CD4-positive, alpha-beta memory T cell (primary cell): ENCODE measurements at regions not wholly inside any gene's neighbourhood (a gene's known extent, or its start where the extent isn't known, plus 50 kb on each side); places are given as distances from the start of the nearest gene placed in this dataset.
"Not testable (repeated sequence)": the region's sequence is repeated elsewhere in the genome, so short reads cannot be mapped to it uniquely, and the experiment has no call there.

Experiments used
- CTCF ChIA-PET: fragments of 350-600 bp; sonication (Branson Sonifier 250); formaldehyde crosslinking; loops from one replicate; lab custom pipeline; 2021; ENCODE audit warnings: inconsistent platforms; ENCODE audit not compliant: partially characterized antibody; lab: Charles Lee
- POLR2A ChIA-PET: fragments of 350-600 bp; sonication (Branson Sonifier 250); formaldehyde crosslinking; loops from one replicate; lab custom pipeline; 2021; ENCODE audit not compliant: partially characterized antibody; lab: Charles Lee
- DNase-seq, 5 donors: peaks; one replicate each; pipeline versions ENCODE4 v3.0.0 to v3.0.0-alpha.2; 2020 to 2022; ENCODE audit warnings: mixed read lengths in 1 of 5
- H3K27ac ChIP-seq: one replicate; pipeline ENCODE4 v1.7.0; 2013; ENCODE audit warnings: low read depth, low read length
- H3K27me3 ChIP-seq: 2 replicates; pipeline ENCODE4 v1.7.0; 2013; ENCODE audit warnings: mild to moderate bottlenecking, low read length, moderate library complexity; ENCODE audit not compliant: insufficient read depth
- H3K36me3 ChIP-seq: 2 replicates; pipeline ENCODE4 v1.7.0; 2013; ENCODE audit warnings: mild to moderate bottlenecking, low read length, moderate library complexity; ENCODE audit not compliant: insufficient read depth
- H3K4me1 ChIP-seq: 2 replicates; pipeline ENCODE4 v1.7.0; 2013; ENCODE audit warnings: mild to moderate bottlenecking, low read length, moderate library complexity; ENCODE audit not compliant: insufficient read depth
- H3K4me3 ChIP-seq, 2 donors: one replicate each; pipeline ENCODE4 v1.7.0; 2013; ENCODE audit warnings: low read length in 2 of 2, mild to moderate bottlenecking in 1 of 2
- H3K9me3 ChIP-seq, 2 donors: one replicate each; pipeline ENCODE4 v1.7.0; 2013; ENCODE audit warnings: low read length in 2 of 2, control low read depth in 1 of 2; ENCODE audit not compliant: control insufficient read depth in 1 of 2
- H3K27ac Mint-ChIP-seq, 7 donors: one replicate each; pipeline ENCODE4 v1.8.0; 2020 to 2021; ENCODE audit warnings: mixed read lengths in 7 of 7, mild to moderate bottlenecking in 6 of 7, inconsistent platforms in 3 of 7, moderate library complexity in 3 of 7
- H3K27me3 Mint-ChIP-seq, 2 donors: one replicate each; pipeline ENCODE4 v1.8.0; 2020 to 2021; ENCODE audit warnings: mixed read lengths in 2 of 2
- H3K36me3 Mint-ChIP-seq, 2 donors: one replicate each; pipeline ENCODE4 v1.8.0; 2020 to 2021; ENCODE audit warnings: mixed read lengths in 2 of 2, inconsistent platforms in 1 of 2, mild to moderate bottlenecking in 1 of 2
- H3K4me1 Mint-ChIP-seq, 4 donors: one replicate each; pipeline ENCODE4 v1.8.0; 2020 to 2021; ENCODE audit warnings: mixed read lengths in 4 of 4, mild to moderate bottlenecking in 1 of 4
- H3K4me3 Mint-ChIP-seq, 8 donors: one replicate each; pipeline ENCODE4 v1.8.0; 2020 to 2021; ENCODE audit warnings: mixed read lengths in 8 of 8, mild to moderate bottlenecking in 7 of 8, moderate library complexity in 6 of 8, inconsistent platforms in 3 of 8
- H3K9me3 Mint-ChIP-seq, 8 donors: one replicate each; pipeline ENCODE4 v1.8.0; 2020 to 2021; ENCODE audit warnings: mixed read lengths in 8 of 8, mild to moderate bottlenecking in 5 of 8, inconsistent platforms in 3 of 8, moderate library complexity in 1 of 8
- intact Hi-C: fragments of 100-400 bp; cut with micrococcal nuclease; formaldehyde crosslinking; loops from one replicate; pipeline ENCODE4 v1.15.1; 2023

DNA sequence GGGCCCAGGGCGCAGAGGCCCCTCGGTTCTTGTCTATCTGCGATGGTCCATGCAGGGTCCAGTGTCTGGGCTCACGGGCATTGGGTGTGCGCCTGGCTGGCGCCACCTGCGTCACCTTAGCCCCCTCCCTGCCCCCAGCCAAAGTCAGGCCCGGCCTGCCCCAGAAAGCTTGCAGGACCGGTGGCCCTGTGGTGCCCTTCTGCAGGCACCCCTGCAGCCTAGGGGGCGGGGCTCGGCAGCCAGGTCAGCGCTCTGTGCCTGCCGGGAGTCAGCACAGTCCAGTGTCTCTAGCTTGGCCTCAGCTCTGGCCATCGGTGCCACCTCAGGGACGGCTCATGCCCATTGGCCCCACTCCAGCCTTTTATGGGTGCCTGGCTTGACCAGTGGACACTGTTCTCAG, 99.7 kb downstream of the TMEM121 start:
- DNase-seq, CTCF ChIA-PET: not testable (repeated sequence)
- intact Hi-C loops = loop anchor here (5.0 kb wide), 1 partner anchor 116 kb away; no protein-coding TSS in a partner anchor

GRCh38 chr14:105626651-105627050, 100.3 kb downstream of the TMEM121 start:
- H3K4me3 ChIP-seq, H3K4me1 ChIP-seq, H3K4me3 Mint-ChIP-seq, H3K36me3 Mint-ChIP-seq, H3K27ac ChIP-seq, H3K36me3 ChIP-seq, H3K27ac Mint-ChIP-seq, POLR2A ChIA-PET, CTCF ChIA-PET, H3K9me3 ChIP-seq, H3K27me3 ChIP-seq, H3K9me3 Mint-ChIP-seq, DNase-seq, H3K4me1 Mint-ChIP-seq: not testable (repeated sequence)
- intact Hi-C loops = loop anchor here (5.0 kb wide), 1 partner anchor 116 kb away; no protein-coding TSS in a partner anchor
- H3K27me3 Mint-ChIP-seq = peaks cover 8 to 11% of the 10 kb centered on the region in 2 donors

More for the DNA sequence above, 99.7 kb downstream of the TMEM121 start:
- H3K36me3 Mint-ChIP-seq, H3K4me3 ChIP-seq, H3K4me1 ChIP-seq, H3K27ac ChIP-seq, H3K4me3 Mint-ChIP-seq, H3K9me3 Mint-ChIP-seq, H3K27ac Mint-ChIP-seq, H3K36me3 ChIP-seq, H3K27me3 ChIP-seq, POLR2A ChIA-PET, H3K4me1 Mint-ChIP-seq, H3K9me3 ChIP-seq: not testable (repeated sequence)
- peaks cover 8 to 11% of the 10 kb centered on the region in 2 donors for H3K27me3 Mint-ChIP-seq

- H3K27me3 Mint-ChIP-seq = peaks cover 9 to 12% of the 10 kb centered on the region in 2 donors
- DNase-seq, H3K36me3 Mint-ChIP-seq, POLR2A ChIA-PET, H3K4me3 Mint-ChIP-seq, H3K9me3 Mint-ChIP-seq, CTCF ChIA-PET, H3K4me1 ChIP-seq, H3K4me1 Mint-ChIP-seq, H3K27ac Mint-ChIP-seq, H3K27me3 ChIP-seq, H3K36me3 ChIP-seq, H3K27ac ChIP-seq, H3K9me3 ChIP-seq, H3K4me3 ChIP-seq: not testable (repeated sequence)
- intact Hi-C loops = loop anchor here (5.0 kb wide), 1 partner anchor 115 kb away; no protein-coding TSS in a partner anchor
Measured at GRCh38 chr14:105627287-105627686, 100.9 kb downstream of the TMEM121 start.

DNA sequence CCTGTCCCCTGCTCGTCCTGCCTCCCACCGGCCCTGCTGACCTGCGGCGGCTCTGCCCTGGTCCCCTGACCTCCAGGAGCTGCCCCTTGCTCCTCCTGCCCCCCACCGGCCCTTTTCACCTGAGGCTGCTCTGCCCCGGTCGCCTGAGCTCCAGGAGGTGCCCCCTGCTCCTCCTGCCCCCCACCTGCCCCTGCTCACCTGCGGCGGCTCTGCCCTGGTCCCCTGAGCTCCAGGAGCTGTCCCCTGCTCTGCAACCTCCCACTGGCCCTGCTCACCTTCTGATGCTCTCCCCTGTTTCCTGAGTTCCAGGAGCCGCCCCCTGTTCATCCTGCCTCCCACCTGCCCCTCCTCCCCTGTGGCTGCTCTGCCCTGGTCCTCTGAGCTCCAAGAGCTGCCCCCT, 101.3 kb downstream of the TMEM121 start:
- DNase-seq = no peak
- ChIA-PET CTCF (no interaction called here), POLR2A (no interaction called here)
- intact Hi-C loops = loop anchor here (5.0 kb wide), 1 partner anchor 115 kb away; no protein-coding TSS in a partner anchor
- H3K4me1 Mint-ChIP-seq = peaks cover 0 to 2% (median 0%) of the 10 kb centered on the region in 4 donors
- no peaks in the 10 kb centered on the region for H3K27me3 ChIP-seq
- H3K4me3 Mint-ChIP-seq = peak overlapping the region in 1 of 8 donors; percentile 26
- H3K9me3 ChIP-seq = no peaks in the 10 kb centered on the region
- H3K27ac ChIP-seq = no peak overlapping the region
- no peak overlapping the region for H3K27ac Mint-ChIP-seq
- no peaks in the 10 kb centered on the region for H3K36me3 ChIP-seq
- H3K4me1 ChIP-seq = no peaks in the 10 kb centered on the region
- H3K36me3 Mint-ChIP-seq = no peaks in the 10 kb centered on the region
- peaks cover 9 to 12% of the 10 kb centered on the region in 2 donors for H3K27me3 Mint-ChIP-seq
- peaks cover 0 to 13% (median 6%) of the 10 kb centered on the region in 8 donors for H3K9me3 Mint-ChIP-seq
- H3K4me3 ChIP-seq = no peak overlapping the region

DNA sequence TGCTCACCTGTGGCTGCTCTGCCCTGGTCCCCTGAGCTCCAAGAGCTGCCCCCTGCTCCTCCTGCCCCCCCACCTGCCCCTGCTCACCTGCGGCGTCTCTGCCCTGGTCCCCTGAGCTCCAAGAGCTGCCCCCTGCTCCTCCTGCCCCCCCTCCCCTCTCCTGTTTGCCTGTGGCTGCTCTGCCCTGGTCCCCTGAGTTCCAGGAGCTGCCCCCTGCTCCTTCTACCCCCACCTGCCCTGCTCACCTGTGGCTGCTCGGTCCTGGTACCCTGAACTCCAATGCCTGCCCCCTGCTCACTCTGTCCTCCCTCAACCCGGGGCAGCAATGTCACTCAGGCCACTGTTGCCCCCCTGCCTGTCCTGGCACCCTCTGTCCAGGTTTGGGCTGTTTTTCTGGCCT, 101.7 kb downstream of the TMEM121 start:
- H3K4me1 ChIP-seq, H3K9me3 ChIP-seq, POLR2A ChIA-PET, H3K36me3 ChIP-seq, H3K27ac Mint-ChIP-seq, CTCF ChIA-PET, H3K4me3 ChIP-seq, H3K27me3 ChIP-seq, H3K4me1 Mint-ChIP-seq, H3K4me3 Mint-ChIP-seq, H3K36me3 Mint-ChIP-seq, H3K27ac ChIP-seq, DNase-seq: not testable (repeated sequence)
- Mint-ChIP-seq H3K9me3 (peaks cover 0 to 16% (median 8%) of the 10 kb centered on the region in 8 donors), H3K27me3 (peaks cover 9 to 12% of the 10 kb centered on the region in 2 donors)
- intact Hi-C loops = loop anchor here (5.0 kb wide), 1 partner anchor 114 kb away; no protein-coding TSS in a partner anchor

DNA sequence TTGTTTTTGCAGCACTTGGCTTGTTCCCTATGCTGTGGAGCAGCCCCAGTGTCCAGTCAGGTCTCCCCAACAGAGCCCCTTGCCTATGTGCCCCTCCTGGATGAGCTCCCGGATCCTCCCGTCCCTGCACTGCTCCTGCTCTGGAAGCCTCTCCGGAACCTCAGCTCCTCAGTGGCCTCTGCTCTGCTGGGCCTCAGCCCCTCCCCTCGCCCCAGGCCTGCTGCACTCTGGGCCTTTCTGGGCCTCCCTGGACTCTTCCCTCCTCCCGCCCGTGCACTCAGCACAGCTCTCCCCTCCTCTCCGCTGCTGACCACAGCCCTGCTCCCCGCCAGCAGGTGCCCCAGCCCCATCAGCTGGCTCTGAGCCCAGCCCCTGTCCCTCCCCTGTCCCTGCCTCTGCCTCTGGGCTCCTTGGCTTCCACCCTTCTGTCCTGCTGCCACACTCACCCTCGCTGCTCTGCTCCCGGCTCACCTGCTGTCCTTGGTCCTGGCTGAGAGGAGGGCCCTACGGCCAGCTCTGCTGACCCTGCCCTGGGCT, 102.2 kb downstream of the TMEM121 start:
- peaks cover 9 to 14% of the 10 kb centered on the region in 2 donors for H3K27me3 Mint-ChIP-seq
- POLR2A ChIA-PET, H3K4me1 Mint-ChIP-seq, H3K27ac Mint-ChIP-seq, H3K27ac ChIP-seq, CTCF ChIA-PET, DNase-seq, H3K4me1 ChIP-seq, H3K4me3 ChIP-seq, H3K36me3 ChIP-seq, H3K36me3 Mint-ChIP-seq, H3K9me3 ChIP-seq, H3K4me3 Mint-ChIP-seq, H3K27me3 ChIP-seq: not testable (repeated sequence)
- intact Hi-C loops = loop anchor here (5.0 kb wide), 1 partner anchor 114 kb away; no protein-coding TSS in a partner anchor
- peaks cover 0 to 16% (median 8%) of the 10 kb centered on the region in 8 donors for H3K9me3 Mint-ChIP-seq

- H3K27ac Mint-ChIP-seq, H3K36me3 Mint-ChIP-seq, POLR2A ChIA-PET, CTCF ChIA-PET, H3K4me1 ChIP-seq, H3K4me3 ChIP-seq, DNase-seq, H3K36me3 ChIP-seq, H3K27me3 ChIP-seq, H3K4me3 Mint-ChIP-seq, H3K9me3 ChIP-seq, H3K27ac ChIP-seq, H3K4me1 Mint-ChIP-seq: not testable (repeated sequence)
- Mint-ChIP-seq H3K27me3 (peaks cover 9 to 14% of the 10 kb centered on the region in 2 donors), H3K9me3 (peaks cover 0 to 16% (median 8%) of the 10 kb centered on the region in 8 donors)
- intact Hi-C loops = loop anchor here (5.0 kb wide), 1 partner anchor 113 kb away; no protein-coding TSS in a partner anchor
Measured at GRCh38 chr14:105629091-105629885, 102.9 kb downstream of the TMEM121 start.
